ENCODE measurements at regions not wholly inside any gene's neighbourhood (a gene's known extent, or its start where the extent isn't known, plus 50 kb on each side); places are given as distances from the start of the nearest gene placed in this dataset.

DNA sequence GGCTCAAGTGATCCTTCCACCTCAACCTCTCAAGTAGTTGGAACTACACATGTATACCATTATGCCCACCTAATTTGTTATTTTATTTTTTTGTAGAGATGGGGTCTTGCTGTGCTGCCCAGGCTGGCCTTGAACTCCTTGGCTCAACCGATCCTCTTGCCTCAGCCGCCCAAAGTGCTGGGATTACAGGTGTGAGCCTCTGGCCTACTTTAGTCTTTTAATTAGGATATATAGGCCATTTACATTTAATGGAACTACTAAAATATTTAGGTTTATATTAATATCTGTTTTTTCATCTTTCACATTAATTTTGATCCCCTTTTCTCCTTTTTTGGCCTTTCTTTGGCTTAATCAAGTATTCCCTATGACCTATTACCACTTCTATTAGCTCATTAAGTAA lies 95.7 kb upstream of the OSR1 start:
- H3K27ac ChIP-seq (ENCODE audit: low read length), result no peak overlapping the region
- in situ Hi-C loops (cut with HindIII; ENCODE audit: low pct_unique_long_range_greater_than_20kb, low sequenced_read_pairs), result no loop called here
- POLR2A ChIA-PET, result no interaction called here
- H3K4me1 ChIP-seq (ENCODE audit: control insufficient read depth, insufficient read depth, low read length), result no peaks in the 10 kb centered on the region
- ATAC-seq (no peak), DNase-seq (ENCODE audit: low read depth, low spot score) (no peak)
- intact Hi-C loops (cut with micrococcal nuclease; ENCODE audit: unreplicated experiment), result no loop called here
- CTCF ChIA-PET, result no interaction called here
- no peak overlapping the region for H3K4me3 ChIP-seq (ENCODE audit: low read depth in 2 of 2, low read length in 2 of 2)
- H3K36me3 ChIP-seq (ENCODE audit: control insufficient read depth, insufficient read depth, low read length), result no peaks in the 10 kb centered on the region
- no TSS peak for BruUV-seq (replicated peaks)
- H3K9me3 ChIP-seq (ENCODE audit: control insufficient read depth, insufficient read depth, low read depth, low read length), result no peaks in the 10 kb centered on the region
- no peak for TF ChIP-seq CTCF (IDR thresholded peaks at IDR 0.05)
- TF ChIP-seq REST (IDR thresholded peaks at IDR 0.05; ENCODE audit: insufficient read depth in 1 of 2, low read depth in 2 of 2, low read length in 1 of 2), result no peak
- no peak for TF ChIP-seq TCF7L2 (IDR thresholded peaks at IDR 0.05; ENCODE audit: low read depth, low read length)
- no peak for TF ChIP-seq POLR2AphosphoS5 (IDR thresholded peaks at IDR 0.05; ENCODE audit: low read depth, low read length)
- no peak for TF ChIP-seq SIN3A (IDR thresholded peaks at IDR 0.05; ENCODE audit: borderline replicate concordance, insufficient read depth, low read depth, low read length)
- H3K27me3 ChIP-seq (ENCODE audit: control insufficient read depth, insufficient read depth, low read length), result no peaks in the 10 kb centered on the region

GRCh38 chr2:19442731-19443130 lies 84.3 kb upstream of the OSR1 start:
- no TSS peak for BruUV-seq (replicated peaks)
- no peak for TF ChIP-seq SIN3A (IDR thresholded peaks at IDR 0.05; ENCODE audit: borderline replicate concordance, insufficient read depth, low read depth, low read length)
- no peak for TF ChIP-seq TCF7L2 (IDR thresholded peaks at IDR 0.05; ENCODE audit: low read depth, low read length)
- TF ChIP-seq POLR2AphosphoS5 (IDR thresholded peaks at IDR 0.05; ENCODE audit: low read depth, low read length), result no peak
- no peak for TF ChIP-seq REST (IDR thresholded peaks at IDR 0.05; ENCODE audit: insufficient read depth in 1 of 2, low read depth in 2 of 2, low read length in 1 of 2)
- no peak for TF ChIP-seq CTCF (IDR thresholded peaks at IDR 0.05)
- H3K4me1 ChIP-seq (ENCODE audit: control insufficient read depth, insufficient read depth, low read length), result no peaks in the 10 kb centered on the region
- H3K36me3 ChIP-seq (ENCODE audit: control insufficient read depth, insufficient read depth, low read length), result no peaks in the 10 kb centered on the region
- in situ Hi-C loops (cut with HindIII; ENCODE audit: low pct_unique_long_range_greater_than_20kb, low sequenced_read_pairs) (no loop called here), intact Hi-C loops (cut with micrococcal nuclease; ENCODE audit: unreplicated experiment) (no loop called here)
- no peak overlapping the region for H3K27ac ChIP-seq (ENCODE audit: low read length)
- ChIA-PET POLR2A (no interaction called here), CTCF (no interaction called here)
- H3K9me3 ChIP-seq (ENCODE audit: control insufficient read depth, insufficient read depth, low read depth, low read length), result no peaks in the 10 kb centered on the region
- H3K27me3 ChIP-seq (ENCODE audit: control insufficient read depth, insufficient read depth, low read length), result no peaks in the 10 kb centered on the region
- no peak overlapping the region for H3K4me3 ChIP-seq (ENCODE audit: low read depth in 2 of 2, low read length in 2 of 2)
- ATAC-seq (no peak), DNase-seq (ENCODE audit: low read depth, low spot score) (no peak)
